ENCODE measurements at regions not wholly inside any gene's neighbourhood (a gene's known extent, or its start where the extent isn't known, plus 50 kb on each side); places are given as distances from the start of the nearest gene placed in this dataset.

- TF ChIP-seq POLR2A (IDR thresholded peaks at IDR 0.05) (no peak), CTCF (IDR thresholded peaks at IDR 0.05) (no peak), EP300 (IDR thresholded peaks at IDR 0.05) (no peak), POLR2AphosphoS5 (IDR thresholded peaks at IDR 0.05) (no peak)
- H3K4me1 ChIP-seq = peaks cover 0 to 17% (median 8%) of the 10 kb centered on the region in 4 donors
- H3K36me3 ChIP-seq = no peaks in the 10 kb centered on the region
- intact Hi-C loops (cut with DNase I) = no loop called here
- no peaks in the 10 kb centered on the region for H3K27me3 ChIP-seq
- H3K27ac ChIP-seq = no peak overlapping the region
- H3K4me3 ChIP-seq = no peak overlapping the region
- WGBS, 2 donors = 2 to 8% methylated on average over 1 of the region's 1 CpG
- no peak for DNase-seq
- no peaks in the 10 kb centered on the region for H3K9me3 ChIP-seq
Observed at GRCh38 chr10:9010093-9010492, 955.6 kb downstream of the GATA3 start.

GRCh38 chr10:9010931-9011670 lies 956.6 kb downstream of the GATA3 start:
- Histone ChIP-seq H3K4me1 (peaks cover 0 to 17% (median 8%) of the 10 kb centered on the region in 4 donors), H3K9me3 (no peaks in the 10 kb centered on the region), H3K36me3 (no peaks in the 10 kb centered on the region), H3K4me3 (no peak overlapping the region), H3K27me3 (no peaks in the 10 kb centered on the region), H3K27ac (no peak overlapping the region)
- intact Hi-C loops (cut with DNase I) = no loop called here
- TF ChIP-seq POLR2A (IDR thresholded peaks at IDR 0.05) (no peak), EP300 (IDR thresholded peaks at IDR 0.05) (no peak), CTCF (IDR thresholded peaks at IDR 0.05) (no peak), POLR2AphosphoS5 (IDR thresholded peaks at IDR 0.05) (no peak)
- 54 to 67% methylated on average over 5 of the region's 5 CpGs for WGBS, 2 donors
- DNase-seq = no peak

- no peaks in the 10 kb centered on the region for H3K9me3 ChIP-seq
- no peak overlapping the region for H3K4me3 ChIP-seq
- peaks cover 0 to 17% (median 8%) of the 10 kb centered on the region in 4 donors for H3K4me1 ChIP-seq
- H3K36me3 ChIP-seq = no peaks in the 10 kb centered on the region
- DNase-seq = no peak
- intact Hi-C loops (cut with DNase I) = no loop called here
- peak overlapping the region in 1 of 4 donors; percentile 49 for H3K27ac ChIP-seq
- TF ChIP-seq EP300 (IDR thresholded peaks at IDR 0.05) (peak in 1 of 4 donors; percentile 10), POLR2A (IDR thresholded peaks at IDR 0.05) (no peak)
- WGBS, 2 donors = 72% methylated on average over 1 of the region's 1 CpG
- H3K27me3 ChIP-seq = no peaks in the 10 kb centered on the region
Observed at GRCh38 chr10:9012312-9012711, 957.8 kb downstream of the GATA3 start.

GRCh38 chr10:9015005-9015404 lies 960.5 kb downstream of the GATA3 start:
- Histone ChIP-seq H3K4me3 (no peak overlapping the region), H3K36me3 (no peaks in the 10 kb centered on the region), H3K9me3 (no peaks in the 10 kb centered on the region), H3K27ac (no peak overlapping the region), H3K4me1 (peaks cover 0 to 17% (median 8%) of the 10 kb centered on the region in 4 donors), H3K27me3 (no peaks in the 10 kb centered on the region)
- no peak for DNase-seq
- no peak for TF ChIP-seq CTCF (IDR thresholded peaks at IDR 0.05)
- TF ChIP-seq POLR2AphosphoS5 (IDR thresholded peaks at IDR 0.05) = no peak
- TF ChIP-seq POLR2A (IDR thresholded peaks at IDR 0.05) = no peak
- TF ChIP-seq EP300 (IDR thresholded peaks at IDR 0.05) = no peak
- intact Hi-C loops (cut with DNase I) = no loop called here
- WGBS, 2 donors = 81 to 84% methylated on average over 2 of the region's 2 CpGs

GRCh38 chr10:9015447-9015846 lies 961.0 kb downstream of the GATA3 start:
- 90% methylated on average over 2 of the region's 2 CpGs for WGBS, 2 donors
- no peak for TF ChIP-seq CTCF (IDR thresholded peaks at IDR 0.05)
- no peak for TF ChIP-seq EP300 (IDR thresholded peaks at IDR 0.05)
- no peak for TF ChIP-seq POLR2A (IDR thresholded peaks at IDR 0.05)
- TF ChIP-seq POLR2AphosphoS5 (IDR thresholded peaks at IDR 0.05) = no peak
- Histone ChIP-seq H3K27me3 (no peaks in the 10 kb centered on the region), H3K4me3 (no peak overlapping the region), H3K27ac (no peak overlapping the region), H3K9me3 (no peaks in the 10 kb centered on the region), H3K4me1 (peaks cover 0 to 17% (median 8%) of the 10 kb centered on the region in 4 donors), H3K36me3 (no peaks in the 10 kb centered on the region)
- DNase-seq = no peak
- intact Hi-C loops (cut with DNase I) = no loop called here
